ENCODE measurements at regions not wholly inside any gene's neighbourhood (a gene's known extent, or its start where the extent isn't known, plus 50 kb on each side); places are given as distances from the start of the nearest gene placed in this dataset.

DNA sequence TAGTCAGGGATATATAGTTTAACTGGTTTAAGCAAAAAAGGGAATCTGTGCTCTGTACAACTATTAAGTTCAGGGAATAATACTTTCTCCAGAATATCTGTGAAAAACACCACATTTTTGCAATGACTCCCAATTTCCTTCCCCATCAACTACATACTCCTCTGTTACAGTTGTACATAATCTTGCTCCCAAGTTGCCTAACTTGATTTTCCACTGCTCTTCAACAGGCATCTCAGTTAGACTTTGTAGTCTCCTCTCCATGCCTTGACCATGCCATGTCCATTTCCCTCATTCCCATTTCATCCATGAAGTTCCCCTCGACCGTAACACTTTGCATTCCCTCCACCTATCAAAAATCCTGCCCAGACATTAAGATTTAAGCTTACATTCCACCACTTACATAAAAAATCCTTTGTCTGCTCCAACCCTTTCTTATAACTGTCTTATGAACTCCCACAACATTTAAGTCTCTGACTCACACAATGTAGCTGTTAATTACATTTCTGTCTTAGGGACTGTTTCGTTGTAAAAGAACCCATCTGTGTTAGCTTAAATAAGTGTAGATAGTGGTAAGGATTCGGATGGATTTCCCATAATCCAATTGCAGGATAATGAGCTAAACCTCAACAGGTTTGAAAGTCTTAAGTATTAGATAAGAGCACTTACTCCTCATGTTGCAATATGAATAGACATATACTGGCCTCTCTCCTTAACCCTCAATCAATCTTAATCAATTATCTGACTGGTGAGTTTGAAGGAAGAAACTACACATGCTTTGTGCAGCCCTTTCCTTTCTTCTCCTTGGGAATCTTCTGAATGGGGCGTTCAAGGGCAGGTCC is 156.5 kb downstream of the PAWR start:
- no peak for DNase-seq (ENCODE audit: low read depth, low spot score)

DNA sequence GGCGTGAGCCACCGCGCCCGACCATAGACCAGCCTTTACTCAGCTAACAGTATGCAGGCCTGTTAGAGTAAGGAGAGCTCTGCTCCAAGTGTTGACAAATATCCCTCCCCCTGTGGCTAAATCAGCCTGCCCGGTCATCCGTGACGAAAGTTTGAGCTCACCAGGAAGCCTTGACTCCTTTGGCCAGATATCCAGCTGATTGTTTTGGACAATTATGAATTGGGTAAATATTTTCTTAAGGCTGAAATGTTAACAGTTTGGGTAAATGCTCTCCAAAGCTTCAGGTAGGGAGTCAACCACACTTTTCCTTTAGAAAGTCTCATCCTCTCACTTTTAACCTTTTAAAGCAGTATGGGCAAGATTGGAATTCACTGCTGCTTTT is 157.9 kb downstream of the PAWR start:
- DNase-seq (ENCODE audit: low read depth, low spot score): peak; percentile 79

DNA sequence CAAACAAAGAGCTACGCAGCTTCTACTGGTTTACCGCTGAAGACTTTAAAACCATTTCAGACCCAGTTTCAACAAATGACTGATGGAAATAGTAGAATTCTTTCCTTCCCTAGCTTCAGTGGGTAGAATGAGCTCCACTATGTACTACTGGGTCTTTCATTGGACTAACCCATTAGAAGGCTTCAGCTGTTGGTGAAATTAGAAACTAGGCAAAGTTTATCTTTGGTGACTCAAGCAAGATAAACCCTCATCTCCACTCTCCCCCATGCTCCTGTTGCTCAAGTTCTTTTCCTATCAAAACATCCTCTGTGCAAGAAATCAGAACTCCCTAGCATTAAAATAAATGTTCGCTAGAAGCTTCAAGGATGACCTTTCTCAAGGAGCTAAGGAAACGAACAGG is 159.2 kb downstream of the PAWR start:
- no peak for DNase-seq (ENCODE audit: low read depth, low spot score)

DNA sequence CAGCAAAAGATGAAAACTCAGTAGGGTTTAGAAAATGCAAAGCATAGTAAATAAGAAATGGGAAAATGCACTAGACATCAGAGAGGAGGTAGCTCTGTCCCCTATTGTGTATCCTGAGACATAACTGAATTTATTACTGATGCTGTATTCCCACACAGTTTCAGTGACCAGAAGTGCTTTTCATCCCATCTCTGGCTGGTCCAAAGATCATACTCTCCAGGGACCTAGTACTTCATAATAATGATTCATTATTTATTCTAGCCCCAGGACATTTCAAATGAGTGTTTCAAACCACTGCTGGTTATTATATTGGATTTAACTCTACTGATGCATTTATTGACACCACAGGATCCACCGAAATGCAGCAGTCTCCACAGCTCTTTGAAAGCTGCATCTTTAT is 163.3 kb downstream of the PAWR start:
- peak; percentile 63 for DNase-seq (ENCODE audit: low read depth, low spot score)

DNA sequence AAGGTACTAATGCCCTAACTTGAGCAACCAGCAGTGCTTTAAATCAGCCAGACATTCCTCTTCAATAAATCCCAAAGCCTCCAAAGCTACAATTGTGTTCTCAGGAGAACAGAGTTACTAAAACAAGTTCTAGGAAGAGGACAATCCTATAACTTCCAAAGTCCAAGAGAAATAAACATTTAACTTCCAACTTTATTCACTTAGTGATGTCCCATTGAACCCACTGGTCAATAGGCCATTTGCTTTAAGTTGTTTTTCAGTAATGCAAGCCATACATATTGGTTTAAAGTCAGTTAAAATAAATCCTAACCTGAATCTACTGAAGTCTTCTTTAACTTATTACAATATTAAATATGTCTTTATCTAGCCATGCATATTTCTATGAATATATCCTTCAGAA is 165.4 kb downstream of the PAWR start:
- no peak for DNase-seq (ENCODE audit: low read depth, low spot score)

DNA sequence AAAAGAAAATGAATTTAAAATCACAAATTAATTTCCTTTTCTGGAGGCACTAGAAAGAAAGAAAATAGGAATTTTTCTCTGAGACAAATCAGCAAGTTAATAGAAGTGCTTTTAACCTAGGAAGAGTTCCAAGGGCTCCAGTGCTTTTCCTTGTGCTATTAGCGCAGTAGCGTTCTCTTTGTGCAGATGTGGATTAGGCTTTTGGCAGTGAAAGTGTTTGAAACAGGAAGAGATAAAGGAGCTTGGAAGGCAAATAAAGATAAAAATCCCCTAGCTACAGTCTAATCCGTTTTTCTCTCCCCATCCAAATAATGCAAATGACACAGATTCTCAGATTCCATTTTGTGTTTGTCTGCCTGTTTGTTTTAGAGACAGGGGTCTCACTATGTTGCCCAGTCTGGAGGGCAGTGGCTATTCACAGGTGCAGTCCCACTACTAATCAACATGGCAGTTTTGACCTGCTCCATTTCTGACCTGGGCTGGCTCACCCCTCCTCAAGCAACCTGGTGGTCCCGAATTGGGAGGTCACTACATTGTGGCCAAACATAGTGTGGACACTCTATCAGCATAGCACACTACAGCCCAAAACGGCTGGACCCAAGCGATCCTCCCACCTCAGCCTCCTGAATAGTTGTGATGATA is 166.1 kb downstream of the PAWR start:
- DNase-seq (ENCODE audit: low read depth, low spot score): no peak

DNA sequence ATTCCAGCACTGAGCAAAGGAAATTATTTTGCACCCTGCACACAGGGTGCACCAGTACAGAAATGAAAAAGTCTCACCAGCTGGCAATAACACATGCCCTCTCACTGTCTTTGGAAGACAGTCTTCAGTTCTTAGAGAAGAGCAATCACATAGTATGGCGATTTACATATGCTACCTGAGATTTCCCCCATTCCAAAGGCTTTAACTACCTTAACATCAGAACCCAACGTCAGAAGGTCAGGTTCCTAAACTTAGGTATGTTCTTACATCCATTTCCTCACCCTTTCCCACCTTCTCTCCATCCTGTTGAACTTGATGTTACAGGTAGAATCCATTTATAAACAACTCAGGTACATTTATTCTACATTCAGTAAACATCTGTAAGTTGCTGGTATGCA is 167.8 kb downstream of the PAWR start:
- no peak for DNase-seq (ENCODE audit: low read depth, low spot score)

DNA sequence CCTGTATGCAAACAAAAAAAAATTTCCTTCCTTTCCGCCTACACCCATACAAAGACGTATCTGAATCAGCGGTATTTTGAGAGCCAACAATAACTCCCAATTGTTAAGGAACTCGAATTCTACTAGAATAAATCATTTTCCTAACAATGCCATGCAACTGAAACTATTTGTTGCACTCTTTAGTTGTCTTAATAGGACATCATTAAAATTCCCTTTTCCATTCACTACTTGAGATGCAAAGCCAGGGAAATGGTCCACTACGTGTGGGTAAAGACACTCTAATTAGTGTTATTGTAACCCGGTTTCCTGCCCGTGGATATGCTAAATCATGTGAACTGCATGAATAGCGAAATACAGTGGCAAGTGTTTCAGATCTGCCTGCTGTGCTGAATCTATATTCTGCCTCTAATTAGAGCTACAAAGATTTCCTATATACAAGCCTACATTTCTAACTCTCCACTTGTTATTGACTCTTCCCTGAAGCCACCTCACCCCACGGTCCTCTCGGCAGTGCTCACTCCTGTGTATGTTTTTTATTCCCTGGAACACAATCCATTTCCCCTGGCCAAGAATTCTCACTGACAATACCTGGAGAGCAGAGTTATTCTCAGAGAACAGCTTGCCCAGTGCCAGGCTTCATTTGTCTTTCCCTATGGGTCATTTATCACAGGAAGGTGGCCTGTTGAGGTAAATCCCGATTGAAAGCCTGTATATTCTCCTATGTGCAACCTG is 168.3 kb downstream of the PAWR start:
- no peak for DNase-seq (ENCODE audit: low read depth, low spot score)

DNA sequence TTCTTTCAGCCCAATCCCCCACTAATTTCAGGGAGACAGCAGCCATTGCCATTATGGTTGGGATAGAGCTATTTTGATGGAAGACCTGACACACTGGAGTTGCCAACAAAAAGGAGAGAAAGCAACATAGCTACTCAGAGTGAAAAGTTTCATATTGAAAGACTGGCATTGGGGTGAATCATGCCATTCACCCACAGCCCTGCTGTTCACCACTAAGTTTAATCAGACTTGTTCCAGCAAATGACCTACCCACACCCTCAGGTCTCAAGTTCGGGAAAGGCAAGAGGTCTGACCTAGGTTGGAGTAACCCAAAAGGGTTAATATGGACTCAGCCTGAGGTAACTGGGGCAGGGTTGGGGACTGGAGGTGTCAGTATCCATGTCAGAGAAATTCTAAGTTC is 169.2 kb downstream of the PAWR start:
- DNase-seq (ENCODE audit: low read depth, low spot score): no peak

DNA sequence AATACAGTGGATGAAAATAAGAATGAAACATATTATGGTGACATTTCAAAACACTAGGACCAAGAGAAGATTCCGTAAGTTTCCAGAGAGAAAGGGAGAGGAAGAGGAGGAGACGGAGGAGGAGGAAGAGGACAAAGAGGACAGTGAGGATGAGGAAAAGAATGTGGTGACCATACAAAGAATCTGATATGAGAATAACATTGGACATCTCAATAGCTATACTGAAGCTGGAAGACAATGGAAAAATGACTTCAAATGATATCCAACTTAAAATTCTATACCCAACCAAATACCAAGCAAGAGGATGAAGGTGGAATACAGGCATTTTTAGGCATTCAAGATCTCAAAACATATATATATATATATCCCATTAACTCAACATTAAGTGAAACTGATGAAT is 173.4 kb downstream of the PAWR start:
- no peak for DNase-seq (ENCODE audit: low read depth, low spot score)

DNA sequence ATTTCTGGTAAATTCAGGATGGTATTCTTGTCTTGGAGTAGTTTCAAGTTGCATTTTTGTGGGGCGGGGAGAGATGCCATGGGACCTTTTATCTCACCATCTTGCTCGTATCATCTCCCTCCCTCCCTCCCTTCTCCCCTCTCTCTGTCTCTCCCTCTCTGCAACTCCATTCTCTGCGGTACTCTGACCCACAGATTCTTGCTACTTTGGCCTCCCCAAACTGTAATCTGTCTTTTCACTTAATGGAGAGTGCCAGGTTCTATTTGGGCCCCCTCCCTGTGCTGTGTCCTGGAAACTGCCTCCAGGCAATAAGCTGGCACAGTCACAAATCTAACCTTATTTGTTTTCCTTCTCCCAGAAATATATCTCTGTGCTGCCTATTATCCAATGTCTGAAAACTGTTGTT is 175.2 kb downstream of the PAWR start:
- no peak for DNase-seq (ENCODE audit: low read depth, low spot score)

DNA sequence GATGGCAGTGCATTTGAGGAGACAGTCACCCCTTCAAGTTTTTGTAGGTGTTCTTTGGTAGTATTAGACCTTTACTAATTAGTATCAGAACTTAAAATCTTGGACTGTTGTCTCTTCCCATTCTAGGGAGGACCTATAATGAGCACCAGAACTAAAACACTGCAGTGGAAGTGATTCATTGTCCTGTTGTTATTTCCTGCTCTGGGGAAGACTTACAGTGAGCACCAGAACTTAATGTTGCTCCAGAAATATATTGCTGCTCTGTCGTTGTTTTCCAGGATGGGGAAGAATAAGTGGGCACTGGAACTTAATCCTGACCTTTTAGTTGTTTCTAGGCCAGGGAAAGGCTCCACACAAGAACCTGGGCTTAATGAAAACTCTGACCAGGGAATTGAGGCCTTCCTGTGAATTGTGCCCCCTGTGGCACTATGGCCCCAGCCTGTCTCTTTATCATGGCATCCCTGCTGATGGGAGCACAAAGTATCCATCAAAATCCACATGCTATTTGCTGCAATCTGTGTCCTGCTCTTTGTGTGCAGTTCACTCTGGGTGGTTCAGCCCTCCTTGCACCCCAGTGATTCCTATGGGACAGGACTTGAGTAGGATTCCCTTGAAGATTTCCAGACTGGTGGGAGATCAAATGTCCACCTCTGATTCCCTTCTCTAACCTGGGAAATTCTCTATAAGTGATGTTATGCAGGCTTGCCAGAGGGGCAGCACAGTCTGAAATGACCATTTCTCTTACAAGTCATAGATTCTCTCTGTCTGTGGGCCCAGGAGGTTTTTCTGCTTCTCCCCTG is 175.8 kb downstream of the PAWR start:
- DNase-seq (ENCODE audit: low read depth, low spot score): no peak

DNA sequence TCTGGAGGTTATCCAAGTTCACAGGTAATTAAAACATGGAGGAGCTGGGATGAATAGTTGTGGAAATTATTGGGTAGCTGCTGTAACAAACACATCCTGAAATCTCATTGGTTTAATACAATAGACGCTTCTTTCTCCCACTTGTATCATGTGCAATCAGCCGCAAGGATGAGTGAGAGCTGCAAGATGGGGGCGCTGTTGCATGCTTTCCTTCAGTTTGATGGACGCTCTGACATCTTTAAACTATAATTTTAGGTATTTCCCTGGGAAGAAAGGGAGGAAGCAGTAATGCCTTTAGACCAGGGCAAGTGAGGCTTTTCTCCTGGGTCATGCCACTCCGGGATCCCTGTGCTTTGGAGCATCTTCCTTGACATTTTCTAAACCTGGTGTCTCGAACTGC is 178.7 kb downstream of the PAWR start:
- no peak for DNase-seq (ENCODE audit: low read depth, low spot score)

DNA sequence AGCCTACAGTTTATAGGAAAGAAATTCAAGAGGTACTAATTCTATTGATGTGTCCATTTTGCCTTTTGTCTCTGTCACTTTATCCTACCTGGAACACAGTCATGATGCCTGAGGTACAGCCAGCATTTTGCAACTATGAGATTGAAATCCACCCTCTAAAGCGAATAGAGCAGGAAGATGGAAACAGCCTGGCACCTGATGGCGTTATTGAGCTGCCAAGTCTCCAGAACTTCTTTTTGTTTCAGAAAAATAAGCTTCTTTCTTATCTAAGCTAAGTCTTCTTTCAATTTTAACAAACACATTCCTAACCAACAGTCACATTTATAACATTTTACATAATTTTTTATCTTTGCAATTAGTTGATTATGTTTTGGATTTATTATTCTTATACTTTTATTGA is 182.1 kb downstream of the PAWR start:
- DNase-seq (ENCODE audit: low read depth, low spot score): no peak

Measured in brain pericyte (primary cell).